Cardiac muscle cell (in vitro differentiated cells and primary cell): ENCODE measurements at regions not wholly inside any gene's neighbourhood (a gene's known extent, or its start where the extent isn't known, plus 50 kb on each side); places are given as distances from the start of the nearest gene placed in this dataset.

Source experiments
- DNase-seq, 2 donors: peaks; one replicate each; pipeline versions ENCODE4 v3.0.0 to v3.0.0-alpha.2; 2010 to 2017; ENCODE audit warnings: low read depth in 1 of 2, low spot score in 1 of 2
- H3K27ac ChIP-seq: fragments of 200-600 bp; sonication (generic); 2 replicates; pipeline ENCODE4 v1.5.1; 2016
- H3K27me3 ChIP-seq: fragments of 200-600 bp; sonication (generic); 2 replicates; pipeline ENCODE4 v1.6.0; 2016; ENCODE audit warnings: control low read depth
- H3K36me3 ChIP-seq: fragments of 200-600 bp; sonication (generic); 2 replicates; pipeline ENCODE4 v1.5.1; 2016; ENCODE audit warnings: control low read depth
- H3K4me1 ChIP-seq: fragments of 200-600 bp; sonication (generic); 2 replicates; pipeline ENCODE4 v1.8.1; 2017; ENCODE audit warnings: low read depth, mild to moderate bottlenecking, mixed run types
- H3K4me3 ChIP-seq: fragments of 200-600 bp; sonication (generic); 2 replicates; pipeline ENCODE4 v1.5.1; 2016; ENCODE audit warnings: mild to moderate bottlenecking
- H3K9me3 ChIP-seq: fragments of 200-600 bp; sonication (generic); 2 replicates; pipeline ENCODE4 v1.5.1; 2017; ENCODE audit warnings: low read depth, mild to moderate bottlenecking, control low read depth
- CTCF ChIP-seq: IDR thresholded peaks from 2 replicates; pipeline ENCODE4 v1.5.1; 2012; ENCODE audit warnings: low read depth, mild to moderate bottlenecking, low read length

- no peak for DNase-seq
- no peaks in the 10 kb centered on the region for H3K9me3 ChIP-seq
- no peak for TF ChIP-seq CTCF
- H3K27me3 ChIP-seq = peaks cover 3% of the 10 kb centered on the region
- peaks cover 36% of the 10 kb centered on the region for H3K4me1 ChIP-seq
- H3K36me3 ChIP-seq = no peaks in the 10 kb centered on the region
- H3K27ac ChIP-seq = no peak overlapping the region
- no peak overlapping the region for H3K4me3 ChIP-seq
Measured at GRCh38 chr4:152157629-152158028, 378.3 kb downstream of the FBXW7 start.

DNA sequence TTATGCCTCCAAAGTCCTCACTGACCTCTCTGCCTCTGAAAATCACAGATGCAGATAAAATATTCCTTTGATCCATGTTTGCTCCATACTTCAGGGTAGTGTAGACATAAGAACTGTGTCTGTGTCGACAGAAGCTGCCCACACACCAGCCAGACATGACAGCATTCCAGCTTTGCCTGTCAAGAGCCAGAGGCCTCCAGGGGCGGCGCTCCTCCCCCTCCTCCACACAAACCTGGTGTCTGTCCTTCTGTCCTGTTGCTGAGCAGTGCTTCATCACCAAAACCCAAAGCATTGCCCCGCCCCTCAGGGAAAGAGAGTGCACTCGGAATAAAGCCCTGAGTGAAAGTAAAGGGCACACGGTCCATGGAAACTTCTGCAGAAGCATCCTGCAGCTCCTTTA lies 379.4 kb downstream of the FBXW7 start:
- TF ChIP-seq CTCF = no peak
- no peak overlapping the region for H3K4me3 ChIP-seq
- DNase-seq = peak; percentile 4 to 72
- H3K9me3 ChIP-seq = no peaks in the 10 kb centered on the region
- H3K27ac ChIP-seq = no peak overlapping the region
- no peaks in the 10 kb centered on the region for H3K36me3 ChIP-seq
- peaks cover 3% of the 10 kb centered on the region for H3K27me3 ChIP-seq
- peaks cover 28% of the 10 kb centered on the region for H3K4me1 ChIP-seq

GRCh38 chr4:152155070-152155469 lies 380.8 kb downstream of the FBXW7 start:
- H3K9me3 ChIP-seq = no peaks in the 10 kb centered on the region
- peaks cover 3% of the 10 kb centered on the region for H3K27me3 ChIP-seq
- no peak for TF ChIP-seq CTCF
- H3K4me1 ChIP-seq = peaks cover 33% of the 10 kb centered on the region
- no peak overlapping the region for H3K4me3 ChIP-seq
- H3K36me3 ChIP-seq = no peaks in the 10 kb centered on the region
- H3K27ac ChIP-seq = no peak overlapping the region
- no peak for DNase-seq

DNA sequence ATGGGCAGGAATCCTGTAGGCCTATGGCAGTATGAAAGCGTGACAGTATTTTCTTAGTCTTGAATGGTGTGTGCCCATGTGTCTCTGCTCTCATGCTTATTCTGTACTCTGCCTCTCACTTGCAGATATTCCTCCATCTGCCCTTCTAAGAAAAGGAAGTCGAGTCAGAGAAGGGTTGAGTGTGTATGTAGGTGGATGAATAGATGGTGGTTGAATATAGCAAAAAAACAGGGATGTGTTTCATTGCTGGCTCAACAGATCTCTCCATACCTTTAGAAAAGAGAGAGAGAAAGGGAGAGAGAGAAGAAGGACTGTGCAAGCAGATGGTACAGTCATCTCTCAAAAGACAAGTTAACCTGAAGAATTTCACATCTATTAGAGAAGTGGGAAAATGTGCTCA lies 381.5 kb downstream of the FBXW7 start:
- Histone ChIP-seq H3K9me3 (no peaks in the 10 kb centered on the region), H3K27me3 (peaks cover 3% of the 10 kb centered on the region), H3K27ac (no peak overlapping the region), H3K36me3 (no peaks in the 10 kb centered on the region), H3K4me1 (peaks cover 26% of the 10 kb centered on the region), H3K4me3 (no peak overlapping the region)
- no peak for DNase-seq
- TF ChIP-seq CTCF = no peak

- Histone ChIP-seq H3K4me3 (no peak overlapping the region), H3K27me3 (peaks cover 3% of the 10 kb centered on the region), H3K4me1 (peaks cover 23% of the 10 kb centered on the region), H3K36me3 (no peaks in the 10 kb centered on the region), H3K9me3 (no peaks in the 10 kb centered on the region), H3K27ac (no peak overlapping the region)
- no peak for TF ChIP-seq CTCF
- DNase-seq = no peak
Measured at GRCh38 chr4:152153476-152154270, 382.2 kb downstream of the FBXW7 start.
